TTC549 (cell line): ENCODE measurements at regions not wholly inside any gene's neighbourhood (a gene's known extent, or its start where the extent isn't known, plus 50 kb on each side); places are given as distances from the start of the nearest gene placed in this dataset.
"Not testable (repeated sequence)": the region's sequence is repeated elsewhere in the genome, so short reads cannot be mapped to it uniquely, and the experiment has no call there.

Source experiments
- FAIRE-seq: peaks from 2 replicates; lab custom pipeline; 2012; peaks lifted over from hg19 to GRCh38; lab: Jason Lieb, UNC

- no peak for FAIRE-seq
Observed at GRCh38 chr16:65760874-65761273, 605.6 kb upstream of the CDH5 start.

GRCh38 chr16:65758620-65759019, 607.9 kb upstream of the CDH5 start:
- no peak for FAIRE-seq

GRCh38 chr16:65757064-65757463, 609.4 kb upstream of the CDH5 start:
- no peak for FAIRE-seq

GRCh38 chr16:65756163-65756562, 610.3 kb upstream of the CDH5 start:
- FAIRE-seq = no peak

- FAIRE-seq = no peak
Observed at GRCh38 chr16:65754820-65755691, 611.4 kb upstream of the CDH5 start.

- FAIRE-seq = no peak
Observed at GRCh38 chr16:65752522-65752844, 614.0 kb upstream of the CDH5 start.

GRCh38 chr16:65751622-65752521, 614.6 kb upstream of the CDH5 start:
- no peak for FAIRE-seq

- FAIRE-seq = no peak
Observed at GRCh38 chr16:65749506-65749905, 617.0 kb upstream of the CDH5 start.

GRCh38 chr16:65746941-65747340, 619.5 kb upstream of the CDH5 start:
- FAIRE-seq = no peak

- FAIRE-seq = no peak
Observed at GRCh38 chr16:65745201-65745708, 621.2 kb upstream of the CDH5 start.

- no peak for FAIRE-seq
Observed at GRCh38 chr16:65744401-65744800, 622.1 kb upstream of the CDH5 start.

- FAIRE-seq = no peak
Observed at GRCh38 chr16:65743558-65743957, 621.7 kb upstream of the CDH11 start.

- no peak for FAIRE-seq
Observed at GRCh38 chr16:65740711-65741110, 618.8 kb upstream of the CDH11 start.

- no peak for FAIRE-seq
Observed at GRCh38 chr16:65739518-65739917, 617.7 kb upstream of the CDH11 start.

- FAIRE-seq = no peak
Observed at GRCh38 chr16:65737831-65738230, 616.0 kb upstream of the CDH11 start.

GRCh38 chr16:65735615-65736014, 613.8 kb upstream of the CDH11 start:
- FAIRE-seq = not testable (repeated sequence)

GRCh38 chr16:65733721-65734120, 611.9 kb upstream of the CDH11 start:
- no peak for FAIRE-seq

GRCh38 chr16:65731833-65732232, 610.0 kb upstream of the CDH11 start:
- no peak for FAIRE-seq

GRCh38 chr16:65728652-65729051, 606.8 kb upstream of the CDH11 start:
- no peak for FAIRE-seq

GRCh38 chr16:65728167-65728566, 606.3 kb upstream of the CDH11 start:
- FAIRE-seq = no peak

GRCh38 chr16:65727534-65728137, 605.8 kb upstream of the CDH11 start:
- FAIRE-seq = no peak

GRCh38 chr16:65725156-65725845, 603.4 kb upstream of the CDH11 start:
- FAIRE-seq = no peak
